Vagina (tissue), 2 donors: ENCODE measurements at regions not wholly inside any gene's neighbourhood (a gene's known extent, or its start where the extent isn't known, plus 50 kb on each side); places are given as distances from the start of the nearest gene placed in this dataset.

Source experiments
- DNase-seq, 2 donors: peaks; one replicate each; pipeline ENCODE4 v3.0.0-alpha.2; 2017; ENCODE audit errors: extremely low spot score in 2 of 2
- H3K27ac ChIP-seq: fragments of 200-600 bp; sonication (generic); one replicate; pipeline ENCODE4 v1.5.1; 2019
- H3K27me3 ChIP-seq: fragments of 200-600 bp; sonication (generic); one replicate; pipeline ENCODE4 v1.5.1; 2019
- H3K36me3 ChIP-seq, 2 donors: fragments of 200-600 bp; sonication (generic); one replicate each; pipeline ENCODE4 v1.5.1; 2017 to 2019
- H3K4me1 ChIP-seq: fragments of 200-600 bp; sonication (generic); one replicate; pipeline ENCODE4 v1.5.1; 2019
- H3K4me3 ChIP-seq, 2 donors: fragments of 200-600 bp; sonication (generic); 1 replicate in 1 of 2; 2 replicates in 1 of 2; pipeline ENCODE4 v1.5.1; 2016 to 2019
- H3K9me3 ChIP-seq: fragments of 200-600 bp; sonication (generic); one replicate; pipeline ENCODE4 v1.5.1; 2019
- CTCF ChIP-seq, 3 experiments: fragments of 450-650 bp in 2 of 3; fragments of 200-600 bp in 1 of 3; sonication (generic) in 1 of 3; IDR thresholded peaks; one replicate each; pipeline ENCODE4 v1.5.1; 2017 to 2019; ENCODE audit warnings: antibody characterized with exemption in 3 of 3, mild to moderate bottlenecking in 2 of 3, moderate library complexity in 2 of 3
- POLR2A ChIP-seq, 2 donors: fragments of 450-650 bp; IDR thresholded peaks; one replicate each; pipeline ENCODE4 v1.6.1; 2017; ENCODE audit warnings: antibody characterized with exemption in 2 of 2, mild to moderate bottlenecking in 2 of 2, moderate library complexity in 2 of 2
- POLR2AphosphoS5 ChIP-seq, 2 donors: sonication (generic); formaldehyde crosslinking; IDR thresholded peaks; one replicate each; pipeline ENCODE4 v1.9.0; 2017; ENCODE audit warnings: antibody characterized with exemption in 2 of 2, mild to moderate bottlenecking in 2 of 2, low read depth in 1 of 2; ENCODE audit not compliant: insufficient read depth in 1 of 2
- intact Hi-C: fragments of 100-400 bp; cut with DNase I; formaldehyde crosslinking; loops from one replicate; pipeline ENCODE4 v1.15.1; 2023

GRCh38 chr3:79898907-79899306 is 131.1 kb upstream of the ROBO1 start:
- no peak for DNase-seq
- Histone ChIP-seq H3K9me3 (no peaks in the 10 kb centered on the region), H3K27ac (no peak overlapping the region), H3K36me3 (no peaks in the 10 kb centered on the region), H3K4me1 (no peaks in the 10 kb centered on the region), H3K27me3 (no peaks in the 10 kb centered on the region), H3K4me3 (no peak overlapping the region)
- TF ChIP-seq CTCF (IDR thresholded peaks at IDR 0.05) (no peak), POLR2AphosphoS5 (IDR thresholded peaks at IDR 0.05; ENCODE audit: insufficient read depth in 1 of 2, low read depth in 1 of 2) (no peak), POLR2A (IDR thresholded peaks at IDR 0.05) (no peak)
- intact Hi-C loops = no loop called here

DNA sequence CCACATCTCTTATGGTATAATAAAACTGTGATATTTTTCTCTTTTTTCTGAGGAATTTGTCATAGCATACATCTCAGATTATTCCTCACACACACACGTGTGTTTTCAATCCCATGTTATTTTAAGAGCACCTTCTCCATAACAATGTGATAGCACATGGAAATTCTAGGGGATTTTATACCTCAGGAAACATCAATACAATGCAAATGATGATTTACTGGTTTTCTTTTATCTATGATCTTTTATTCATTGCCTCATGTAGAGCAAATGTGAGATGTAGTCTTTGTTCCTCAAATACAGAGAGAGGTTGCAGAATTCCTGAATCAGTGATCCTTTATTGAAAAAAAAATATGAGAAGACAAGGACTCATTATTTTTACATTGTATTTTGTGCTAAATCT is 128.3 kb upstream of the ROBO1 start:
- no peak for DNase-seq
- no peak overlapping the region for H3K27ac ChIP-seq
- no peak overlapping the region for H3K4me3 ChIP-seq
- no peaks in the 10 kb centered on the region for H3K4me1 ChIP-seq
- intact Hi-C loops = no loop called here
- H3K9me3 ChIP-seq = no peaks in the 10 kb centered on the region
- no peaks in the 10 kb centered on the region for H3K27me3 ChIP-seq
- TF ChIP-seq CTCF (IDR thresholded peaks at IDR 0.05) (no peak), POLR2AphosphoS5 (IDR thresholded peaks at IDR 0.05; ENCODE audit: insufficient read depth in 1 of 2, low read depth in 1 of 2) (no peak), POLR2A (IDR thresholded peaks at IDR 0.05) (no peak)
- H3K36me3 ChIP-seq = no peaks in the 10 kb centered on the region

GRCh38 chr3:79887213-79887612 is 119.4 kb upstream of the ROBO1 start:
- no peaks in the 10 kb centered on the region for H3K4me1 ChIP-seq
- no peak for TF ChIP-seq POLR2AphosphoS5 (IDR thresholded peaks at IDR 0.05; ENCODE audit: insufficient read depth in 1 of 2, low read depth in 1 of 2)
- no peak for TF ChIP-seq CTCF (IDR thresholded peaks at IDR 0.05)
- TF ChIP-seq POLR2A (IDR thresholded peaks at IDR 0.05) = no peak
- no peak overlapping the region for H3K27ac ChIP-seq
- no peak for DNase-seq
- H3K4me3 ChIP-seq = no peak overlapping the region
- H3K27me3 ChIP-seq = no peaks in the 10 kb centered on the region
- no peaks in the 10 kb centered on the region for H3K36me3 ChIP-seq
- no peaks in the 10 kb centered on the region for H3K9me3 ChIP-seq
- intact Hi-C loops = no loop called here

- no peak overlapping the region for H3K4me3 ChIP-seq
- no peaks in the 10 kb centered on the region for H3K4me1 ChIP-seq
- H3K27me3 ChIP-seq = no peaks in the 10 kb centered on the region
- no peak overlapping the region for H3K27ac ChIP-seq
- no peak for TF ChIP-seq POLR2AphosphoS5 (IDR thresholded peaks at IDR 0.05; ENCODE audit: insufficient read depth in 1 of 2, low read depth in 1 of 2)
- TF ChIP-seq POLR2A (IDR thresholded peaks at IDR 0.05) = no peak
- TF ChIP-seq CTCF (IDR thresholded peaks at IDR 0.05) = no peak
- intact Hi-C loops = no loop called here
- no peaks in the 10 kb centered on the region for H3K9me3 ChIP-seq
- no peaks in the 10 kb centered on the region for H3K36me3 ChIP-seq
- no peak for DNase-seq
Measured at GRCh38 chr3:79886204-79886603, 118.4 kb upstream of the ROBO1 start.

GRCh38 chr3:79885407-79885806 is 117.6 kb upstream of the ROBO1 start:
- Histone ChIP-seq H3K27me3 (no peaks in the 10 kb centered on the region), H3K27ac (no peak overlapping the region), H3K4me1 (no peaks in the 10 kb centered on the region), H3K9me3 (no peaks in the 10 kb centered on the region), H3K36me3 (no peaks in the 10 kb centered on the region), H3K4me3 (no peak overlapping the region)
- intact Hi-C loops = no loop called here
- TF ChIP-seq CTCF (IDR thresholded peaks at IDR 0.05) (no peak), POLR2A (IDR thresholded peaks at IDR 0.05) (no peak), POLR2AphosphoS5 (IDR thresholded peaks at IDR 0.05; ENCODE audit: insufficient read depth in 1 of 2, low read depth in 1 of 2) (no peak)
- DNase-seq = no peak
